ENCODE measurements at regions not wholly inside any gene's neighbourhood (a gene's known extent, or its start where the extent isn't known, plus 50 kb on each side); places are given as distances from the start of the nearest gene placed in this dataset.
"Not testable (repeated sequence)": the region's sequence is repeated elsewhere in the genome, so short reads cannot be mapped to it uniquely, and the experiment has no call there.

DNA sequence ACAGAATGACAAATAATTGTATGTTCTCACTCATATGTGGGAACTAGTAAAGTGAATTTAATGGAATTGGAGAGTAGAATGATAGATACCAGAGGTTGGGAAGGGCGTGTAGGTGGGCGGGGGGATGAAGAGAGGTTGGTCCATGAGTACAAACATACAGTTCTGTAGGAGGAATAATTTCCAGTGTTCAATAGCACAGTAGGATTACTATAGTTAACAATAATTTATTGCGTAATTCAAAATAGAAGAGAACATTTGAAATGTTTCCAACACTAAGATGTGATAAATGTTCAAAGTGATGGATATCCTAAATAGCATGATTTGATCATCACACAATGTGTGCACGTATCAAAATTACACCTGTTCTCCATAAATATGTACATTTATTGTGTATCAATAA is 106.2 kb upstream of the IL1RAPL2 start:
- DNase-seq (ENCODE audit: extremely low spot score) = no peak
- POLR2A ChIA-PET = no interaction called here
- CTCF ChIA-PET = no interaction called here
- TF ChIP-seq, protein P1, sequence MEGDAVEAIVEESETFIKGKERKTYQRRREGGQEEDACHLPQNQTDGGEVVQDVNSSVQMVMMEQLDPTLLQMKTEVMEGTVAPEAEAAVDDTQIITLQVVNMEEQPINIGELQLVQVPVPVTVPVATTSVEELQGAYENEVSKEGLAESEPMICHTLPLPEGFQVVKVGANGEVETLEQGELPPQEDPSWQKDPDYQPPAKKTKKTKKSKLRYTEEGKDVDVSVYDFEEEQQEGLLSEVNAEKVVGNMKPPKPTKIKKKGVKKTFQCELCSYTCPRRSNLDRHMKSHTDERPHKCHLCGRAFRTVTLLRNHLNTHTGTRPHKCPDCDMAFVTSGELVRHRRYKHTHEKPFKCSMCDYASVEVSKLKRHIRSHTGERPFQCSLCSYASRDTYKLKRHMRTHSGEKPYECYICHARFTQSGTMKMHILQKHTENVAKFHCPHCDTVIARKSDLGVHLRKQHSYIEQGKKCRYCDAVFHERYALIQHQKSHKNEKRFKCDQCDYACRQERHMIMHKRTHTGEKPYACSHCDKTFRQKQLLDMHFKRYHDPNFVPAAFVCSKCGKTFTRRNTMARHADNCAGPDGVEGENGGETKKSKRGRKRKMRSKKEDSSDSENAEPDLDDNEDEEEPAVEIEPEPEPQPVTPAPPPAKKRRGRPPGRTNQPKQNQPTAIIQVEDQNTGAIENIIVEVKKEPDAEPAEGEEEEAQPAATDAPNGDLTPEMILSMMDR (IDR thresholded peaks at IDR 0.05; ENCODE audit: control extremely low read depth, extremely low read depth, low read depth, missing control alignments) = no peak

DNA sequence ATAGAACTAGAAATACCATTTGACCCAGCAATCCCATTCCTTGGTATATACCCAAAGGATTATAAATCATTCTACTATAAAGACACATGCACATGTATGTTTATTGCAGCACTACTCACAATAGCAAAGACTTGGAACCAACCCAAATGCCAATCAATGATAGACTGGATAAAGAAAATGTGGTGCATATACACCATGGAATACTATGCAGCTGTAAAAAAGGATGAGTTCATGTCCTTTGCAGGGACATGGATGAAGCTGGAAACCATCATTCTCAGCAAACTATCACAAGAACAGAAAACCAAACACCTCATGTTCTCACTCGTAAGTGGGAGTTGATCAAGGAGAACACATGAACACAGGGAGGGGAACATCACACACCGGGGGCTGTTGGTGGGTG is 108.9 kb upstream of the IL1RAPL2 start:
- POLR2A ChIA-PET; CTCF ChIA-PET; DNase-seq (ENCODE audit: extremely low spot score): not testable (repeated sequence)

DNA sequence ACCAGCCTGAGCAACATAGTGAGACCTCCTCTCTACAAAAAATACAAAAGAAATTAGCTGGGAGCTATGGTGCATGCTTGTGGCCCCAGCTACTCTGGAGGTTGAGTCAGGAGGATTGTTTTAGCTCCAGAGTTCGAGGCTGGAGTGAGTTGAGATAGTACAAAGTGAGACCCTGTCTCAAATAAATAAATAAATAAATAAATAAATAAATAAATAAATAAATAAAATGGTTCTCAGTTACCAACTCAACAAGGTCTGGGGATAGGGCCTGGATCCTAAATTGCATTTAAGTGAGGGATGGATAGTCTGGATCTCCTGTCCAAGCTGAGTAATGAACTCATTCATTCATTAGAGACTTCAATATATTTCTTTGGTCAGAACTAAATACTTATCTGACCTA is 115.7 kb upstream of the IL1RAPL2 start:
- ChIA-PET CTCF (no interaction called here), POLR2A (no interaction called here)
- DNase-seq (ENCODE audit: extremely low spot score) = no peak
- TF ChIP-seq, protein P1 (IDR thresholded peaks at IDR 0.05; ENCODE audit: control extremely low read depth, extremely low read depth, low read depth, missing control alignments) = no peak

DNA sequence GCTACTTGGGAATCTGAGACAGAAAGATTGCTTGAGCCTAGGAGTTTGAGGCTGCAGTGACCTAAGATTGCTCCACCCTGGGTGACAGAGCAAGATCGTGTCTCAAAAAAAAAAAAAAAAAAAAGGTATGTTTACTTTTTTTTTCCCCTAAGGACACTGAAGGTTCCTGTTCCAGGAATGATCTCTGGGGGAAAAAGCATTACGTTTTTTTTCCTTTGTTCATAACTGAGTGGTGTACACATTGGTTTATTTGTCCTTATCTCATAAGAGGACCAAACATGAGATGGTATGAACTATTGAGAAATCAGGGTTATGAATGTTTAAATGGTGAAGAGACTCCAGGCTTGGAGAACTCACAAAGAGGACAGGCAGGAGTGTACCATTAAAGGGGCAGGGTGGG is 120.4 kb upstream of the IL1RAPL2 start:
- no peak for DNase-seq (ENCODE audit: extremely low spot score)
- ChIA-PET POLR2A (no interaction called here), CTCF (no interaction called here)
- TF ChIP-seq, protein P1 (IDR thresholded peaks at IDR 0.05; ENCODE audit: control extremely low read depth, extremely low read depth, low read depth, missing control alignments) = no peak

DNA sequence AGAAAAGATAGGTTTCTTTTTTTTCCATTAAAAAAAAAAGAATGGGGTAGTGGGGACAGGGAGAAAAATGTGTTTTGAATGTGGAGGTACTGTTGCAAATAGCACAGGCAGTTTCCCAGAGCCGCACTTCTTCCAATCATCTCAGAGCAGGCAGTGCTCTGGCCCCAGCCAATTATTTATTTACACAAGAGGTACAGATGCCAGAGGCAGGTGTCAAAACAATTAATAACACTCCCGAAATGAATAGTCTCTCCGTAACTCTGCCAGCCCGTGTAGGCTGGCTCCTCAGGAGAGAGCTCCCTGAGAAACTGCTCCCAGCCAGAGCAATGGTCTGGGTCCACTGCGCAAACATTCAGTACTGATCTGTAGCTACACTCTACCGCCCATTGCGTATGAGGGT is 130.8 kb upstream of the IL1RAPL2 start:
- ChIA-PET CTCF (no interaction called here), POLR2A (no interaction called here)
- DNase-seq (ENCODE audit: extremely low spot score) = no peak
- TF ChIP-seq, protein P1 (IDR thresholded peaks at IDR 0.05; ENCODE audit: control extremely low read depth, extremely low read depth, low read depth, missing control alignments) = no peak

DNA sequence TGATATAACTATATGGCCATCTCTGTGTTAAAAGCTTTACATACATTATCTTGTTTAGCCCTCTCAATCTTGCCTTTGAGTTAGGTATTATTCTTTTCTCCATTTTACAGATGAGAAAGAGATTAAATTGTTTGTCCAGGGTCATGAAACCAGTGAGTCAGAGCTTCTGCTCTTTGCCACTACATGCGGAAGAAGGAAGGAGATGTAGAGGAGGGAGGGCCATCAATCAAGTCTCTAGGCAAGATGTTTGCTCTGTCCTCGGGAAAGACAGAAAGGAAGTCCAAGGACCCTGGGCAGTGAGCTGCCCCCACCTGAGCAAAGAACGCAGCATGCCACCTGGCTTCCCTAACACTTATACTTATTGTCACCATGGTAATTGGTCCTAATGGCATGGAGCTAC is 133.7 kb upstream of the IL1RAPL2 start:
- ChIA-PET POLR2A (interaction anchor here (0.6 kb wide), 1 partner anchor 745 kb away, joined by 3 read pairs; no protein-coding TSS in a partner anchor), CTCF (no interaction called here)
- no peak for DNase-seq (ENCODE audit: extremely low spot score)
- TF ChIP-seq, protein P1 (IDR thresholded peaks at IDR 0.05; ENCODE audit: control extremely low read depth, extremely low read depth, low read depth, missing control alignments) = no peak

DNA sequence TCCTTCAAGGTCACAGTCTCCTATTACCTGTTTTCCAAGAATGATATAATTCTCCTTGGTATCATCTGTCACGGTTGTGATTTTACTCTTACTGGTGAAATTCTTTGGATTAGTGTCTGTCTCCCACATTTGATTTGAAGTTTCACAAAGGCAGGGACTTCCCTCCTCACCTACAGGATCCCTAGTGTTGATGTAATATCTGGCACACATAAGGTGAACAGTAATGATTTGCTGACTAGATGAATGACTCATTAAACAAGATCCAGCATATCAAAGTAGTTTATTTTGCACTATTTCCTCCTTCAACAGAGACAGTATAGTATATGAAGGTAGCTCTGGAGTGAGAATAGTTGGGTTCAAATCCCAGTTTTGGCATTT is 135.3 kb upstream of the IL1RAPL2 start:
- ChIA-PET POLR2A (no interaction called here), CTCF (interaction anchor here (1.9 kb wide), 1 partner anchor 9 kb away, joined by 4 read pairs; no protein-coding TSS in a partner anchor)
- no peak for DNase-seq (ENCODE audit: extremely low spot score)
- TF ChIP-seq, protein P1 (IDR thresholded peaks at IDR 0.05; ENCODE audit: control extremely low read depth, extremely low read depth, low read depth, missing control alignments) = no peak

All from GM10248 (cell line).